ENCODE measurements at regions not wholly inside any gene's neighbourhood (a gene's known extent, or its start where the extent isn't known, plus 50 kb on each side); places are given as distances from the start of the nearest gene placed in this dataset.
"Not testable (repeated sequence)": the region's sequence is repeated elsewhere in the genome, so short reads cannot be mapped to it uniquely, and the experiment has no call there.

DNA sequence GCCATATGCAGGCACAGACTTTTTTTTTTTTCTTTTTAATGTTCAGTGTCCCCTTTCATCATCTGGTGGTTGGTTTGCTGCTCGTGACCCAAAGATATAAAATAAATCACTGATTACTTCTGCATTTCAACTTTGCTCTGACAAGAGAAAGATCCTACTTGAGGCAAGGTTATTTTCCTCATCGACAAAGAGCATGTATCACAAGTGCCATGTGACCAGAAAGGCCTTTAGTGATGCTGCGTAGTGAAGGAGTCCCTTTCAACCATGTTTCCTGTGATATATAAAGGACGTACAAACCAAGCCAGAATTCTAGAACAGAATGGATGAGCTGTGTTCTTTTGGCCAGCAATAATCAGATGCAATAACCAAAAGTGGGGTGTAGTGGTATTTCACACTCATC lies 323.4 kb upstream of the PSMD7 start:
- Histone ChIP-seq H3K9me3 (ENCODE audit: control insufficient read depth, low read length) (no peaks in the 10 kb centered on the region), H3K27me3 (ENCODE audit: control insufficient read depth, insufficient read depth, low read length, poor library complexity, severe bottlenecking) (no peaks in the 10 kb centered on the region), H3K27ac (ENCODE audit: insufficient read depth, low read depth, low read length, poor library complexity, severe bottlenecking) (no peak overlapping the region), H3K4me1 (ENCODE audit: control insufficient read depth, insufficient read depth, low read length) (no peaks in the 10 kb centered on the region), H3K36me3 (ENCODE audit: control insufficient read depth, insufficient read depth, low read length) (no peaks in the 10 kb centered on the region), H3K4me3 (ENCODE audit: insufficient read depth, low read depth, low read length) (no peak overlapping the region)
- 92 to 99% methylated on average over 4 of the region's 4 CpGs for WGBS, 2 experiments

DNA sequence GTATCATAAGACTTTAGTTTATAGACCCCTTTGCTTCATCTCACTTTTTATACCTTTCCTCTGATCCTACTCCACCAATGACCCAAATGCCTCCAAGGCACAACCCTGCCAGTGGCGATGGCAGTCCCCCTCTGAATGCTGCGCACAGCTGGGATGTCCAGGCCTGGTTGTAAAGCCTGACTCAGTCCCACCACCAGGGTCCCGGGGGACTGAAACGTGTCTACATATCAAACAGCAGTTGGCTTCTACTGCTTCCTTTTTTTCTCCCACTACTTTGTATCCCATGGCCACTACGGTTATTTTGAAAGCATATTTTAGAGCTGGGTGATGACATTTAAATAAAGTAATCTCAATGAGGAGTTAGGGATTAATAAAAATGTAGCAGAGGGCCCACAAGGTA lies 329.8 kb upstream of the PSMD7 start:
- H3K36me3 ChIP-seq (ENCODE audit: control insufficient read depth, insufficient read depth, low read length): no peaks in the 10 kb centered on the region
- H3K9me3 ChIP-seq (ENCODE audit: control insufficient read depth, low read length): no peaks in the 10 kb centered on the region
- no peak overlapping the region for H3K27ac ChIP-seq (ENCODE audit: insufficient read depth, low read depth, low read length, poor library complexity, severe bottlenecking)
- H3K4me1 ChIP-seq (ENCODE audit: control insufficient read depth, insufficient read depth, low read length): no peaks in the 10 kb centered on the region
- H3K4me3 ChIP-seq (ENCODE audit: insufficient read depth, low read depth, low read length): no peak overlapping the region
- WGBS, 2 experiments: 93 to 94% methylated on average over 5 of the region's 5 CpGs
- H3K27me3 ChIP-seq (ENCODE audit: control insufficient read depth, insufficient read depth, low read length, poor library complexity, severe bottlenecking): no peaks in the 10 kb centered on the region

DNA sequence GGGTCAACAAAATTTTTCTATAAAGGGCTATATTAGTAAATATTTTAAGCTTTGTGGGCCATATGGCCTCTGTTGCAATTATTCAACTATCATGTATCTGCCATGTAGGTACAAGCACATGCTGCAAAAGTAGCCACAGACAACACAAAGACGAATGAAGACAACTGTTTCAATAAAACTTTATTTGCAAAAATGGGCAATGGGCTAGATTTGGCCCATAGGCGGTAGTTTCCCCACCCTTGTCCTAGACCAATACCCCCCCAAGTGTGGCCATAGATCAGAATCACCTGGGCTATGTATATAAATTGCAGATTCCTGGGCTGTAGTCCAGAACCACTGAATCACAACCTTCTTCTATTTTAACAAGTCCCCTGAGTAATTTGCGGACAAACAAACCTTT lies 331.0 kb upstream of the PSMD7 start:
- Histone ChIP-seq H3K27ac (ENCODE audit: insufficient read depth, low read depth, low read length, poor library complexity, severe bottlenecking) (no peak overlapping the region), H3K4me1 (ENCODE audit: control insufficient read depth, insufficient read depth, low read length) (no peaks in the 10 kb centered on the region), H3K27me3 (ENCODE audit: control insufficient read depth, insufficient read depth, low read length, poor library complexity, severe bottlenecking) (no peaks in the 10 kb centered on the region), H3K4me3 (ENCODE audit: insufficient read depth, low read depth, low read length) (no peak overlapping the region), H3K36me3 (ENCODE audit: control insufficient read depth, insufficient read depth, low read length) (no peaks in the 10 kb centered on the region), H3K9me3 (ENCODE audit: control insufficient read depth, low read length) (no peaks in the 10 kb centered on the region)
- 92 to 93% methylated on average over 3 of the region's 3 CpGs for WGBS, 2 experiments

DNA sequence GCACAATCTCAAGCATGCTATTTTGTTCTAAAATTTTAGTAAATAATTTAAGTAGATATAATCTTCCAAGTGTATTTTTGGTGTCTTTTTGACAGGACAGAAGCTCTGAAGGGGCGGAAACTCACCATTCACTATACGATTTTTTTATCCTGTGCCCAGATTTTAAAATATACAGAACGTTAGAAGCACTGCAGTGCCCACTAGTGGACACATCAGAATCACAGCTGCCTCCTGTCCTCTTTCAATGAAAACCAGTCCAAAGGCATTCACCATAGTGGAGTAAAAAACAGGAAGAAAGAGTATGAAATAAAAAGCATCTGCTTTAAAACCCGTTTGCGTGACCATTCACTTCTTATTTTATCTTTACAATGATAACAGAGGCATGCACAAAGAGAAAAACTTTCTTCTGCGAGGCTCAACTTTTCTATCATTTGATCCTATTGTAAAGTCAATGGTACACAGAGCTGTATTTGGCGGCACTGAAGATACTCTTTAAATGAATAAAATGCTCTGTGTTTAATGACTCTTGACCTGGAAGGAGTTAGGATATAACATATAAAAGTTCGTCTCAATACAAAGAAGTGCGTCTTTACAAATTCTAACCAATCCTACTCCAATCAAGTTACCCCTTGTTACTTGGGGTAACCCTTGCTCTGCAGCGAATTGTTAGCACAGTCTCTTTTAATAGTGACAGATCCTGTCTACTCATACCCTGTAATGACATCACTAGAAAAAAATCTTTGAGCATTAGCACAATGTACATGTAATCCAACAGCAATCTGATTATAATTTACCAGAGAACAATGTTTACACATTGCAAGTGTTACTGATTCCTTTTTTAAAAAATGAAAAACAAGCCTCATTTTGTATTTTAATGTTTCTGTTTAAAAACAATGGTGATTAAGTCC lies 339.8 kb upstream of the PSMD7 start:
- Histone ChIP-seq H3K9me3 (ENCODE audit: control insufficient read depth, low read length) (no peaks in the 10 kb centered on the region), H3K27ac (ENCODE audit: insufficient read depth, low read depth, low read length, poor library complexity, severe bottlenecking) (no peak overlapping the region), H3K36me3 (ENCODE audit: control insufficient read depth, insufficient read depth, low read length) (no peaks in the 10 kb centered on the region), H3K4me3 (ENCODE audit: insufficient read depth, low read depth, low read length) (no peak overlapping the region), H3K27me3 (ENCODE audit: control insufficient read depth, insufficient read depth, low read length, poor library complexity, severe bottlenecking) (no peaks in the 10 kb centered on the region), H3K4me1 (ENCODE audit: control insufficient read depth, insufficient read depth, low read length) (peaks cover under 1% of the 10 kb centered on the region)
- WGBS, 2 experiments: 58 to 59% methylated on average over 9 to 10 of the region's 10 CpGs

GRCh38 chr16:73955702-73956101 lies 340.9 kb upstream of the PSMD7 start:
- no peak overlapping the region for H3K4me3 ChIP-seq (ENCODE audit: insufficient read depth, low read depth, low read length)
- no peaks in the 10 kb centered on the region for H3K9me3 ChIP-seq (ENCODE audit: control insufficient read depth, low read length)
- peaks cover 5% of the 10 kb centered on the region for H3K4me1 ChIP-seq (ENCODE audit: control insufficient read depth, insufficient read depth, low read length)
- no peaks in the 10 kb centered on the region for H3K27me3 ChIP-seq (ENCODE audit: control insufficient read depth, insufficient read depth, low read length, poor library complexity, severe bottlenecking)
- no peak overlapping the region for H3K27ac ChIP-seq (ENCODE audit: insufficient read depth, low read depth, low read length, poor library complexity, severe bottlenecking)
- 85 to 91% methylated on average over 11 of the region's 11 CpGs for WGBS, 2 experiments
- H3K36me3 ChIP-seq (ENCODE audit: control insufficient read depth, insufficient read depth, low read length): no peaks in the 10 kb centered on the region

GRCh38 chr16:73955255-73955654 lies 341.4 kb upstream of the PSMD7 start:
- Histone ChIP-seq H3K4me3 (ENCODE audit: insufficient read depth, low read depth, low read length) (no peak overlapping the region), H3K4me1 (ENCODE audit: control insufficient read depth, insufficient read depth, low read length) (peaks cover 5% of the 10 kb centered on the region), H3K36me3 (ENCODE audit: control insufficient read depth, insufficient read depth, low read length) (no peaks in the 10 kb centered on the region), H3K9me3 (ENCODE audit: control insufficient read depth, low read length) (no peaks in the 10 kb centered on the region), H3K27ac (ENCODE audit: insufficient read depth, low read depth, low read length, poor library complexity, severe bottlenecking) (no peak overlapping the region), H3K27me3 (ENCODE audit: control insufficient read depth, insufficient read depth, low read length, poor library complexity, severe bottlenecking) (no peaks in the 10 kb centered on the region)
- WGBS, 2 experiments: 93 to 100% methylated on average over 1 of the region's 1 CpG

DNA sequence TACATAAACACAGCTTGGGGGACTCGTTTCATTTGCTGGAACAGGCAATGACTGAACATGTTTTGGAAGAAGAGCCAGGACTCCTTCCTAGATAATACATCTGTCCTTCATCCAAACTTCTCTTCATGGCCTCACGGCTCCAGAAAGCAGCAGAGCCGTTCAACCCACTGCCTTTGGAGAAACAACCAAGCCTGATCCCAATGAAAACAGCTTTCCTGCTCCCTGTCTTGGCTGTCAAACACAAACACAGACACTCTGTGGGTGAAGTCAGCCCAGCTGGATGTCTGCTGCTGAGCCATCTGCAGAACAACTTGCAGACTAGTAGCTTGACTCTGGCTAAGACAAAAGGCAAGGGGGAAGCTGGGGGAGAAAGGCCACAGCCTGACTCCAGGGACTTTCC lies 345.1 kb upstream of the PSMD7 start:
- Histone ChIP-seq H3K27me3 (ENCODE audit: control insufficient read depth, insufficient read depth, low read length, poor library complexity, severe bottlenecking) (no peaks in the 10 kb centered on the region), H3K36me3 (ENCODE audit: control insufficient read depth, insufficient read depth, low read length) (no peaks in the 10 kb centered on the region), H3K27ac (ENCODE audit: insufficient read depth, low read depth, low read length, poor library complexity, severe bottlenecking) (no peak overlapping the region), H3K4me1 (ENCODE audit: control insufficient read depth, insufficient read depth, low read length) (peaks cover 5% of the 10 kb centered on the region), H3K9me3 (ENCODE audit: control insufficient read depth, low read length) (no peaks in the 10 kb centered on the region), H3K4me3 (ENCODE audit: insufficient read depth, low read depth, low read length) (no peak overlapping the region)
- WGBS, 2 experiments: 47 to 54% methylated on average over 3 of the region's 3 CpGs

DNA sequence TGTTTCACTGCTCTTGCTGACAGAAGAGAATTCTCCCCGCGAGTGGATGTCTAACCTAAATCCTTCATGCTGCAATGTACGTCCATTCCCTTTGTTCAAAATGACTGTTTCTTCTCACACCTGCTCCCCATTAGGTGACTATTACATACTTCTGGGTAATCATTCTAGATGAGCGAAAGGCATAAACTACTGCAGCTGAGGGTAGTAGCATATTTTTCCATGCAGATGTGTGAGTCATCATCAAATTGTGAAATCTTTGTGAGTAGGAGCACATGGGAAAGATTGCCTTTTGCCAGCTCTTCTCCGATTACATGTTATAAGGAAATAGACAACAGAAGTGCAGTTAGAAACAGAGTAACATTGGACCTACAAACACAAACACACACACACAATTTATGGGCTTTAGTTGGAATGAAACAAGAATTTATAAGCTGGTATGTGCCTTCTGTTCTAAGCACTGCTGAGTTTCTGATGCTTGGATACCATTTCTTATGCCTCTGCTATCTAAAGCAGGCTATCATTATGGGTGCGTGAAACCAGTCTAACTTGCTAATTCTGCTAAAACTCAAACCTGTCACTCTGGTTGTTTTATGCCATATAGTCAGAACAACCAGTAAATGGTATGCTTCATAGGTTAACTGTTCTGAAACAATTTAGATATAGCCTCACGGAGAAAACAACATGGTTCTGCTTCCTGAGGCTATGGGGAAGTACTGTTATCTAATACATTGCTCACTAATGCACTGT lies 346.9 kb upstream of the PSMD7 start:
- no peaks in the 10 kb centered on the region for H3K9me3 ChIP-seq (ENCODE audit: control insufficient read depth, low read length)
- H3K4me3 ChIP-seq (ENCODE audit: insufficient read depth, low read depth, low read length): no peak overlapping the region
- H3K4me1 ChIP-seq (ENCODE audit: control insufficient read depth, insufficient read depth, low read length): peaks cover 5% of the 10 kb centered on the region
- H3K27ac ChIP-seq (ENCODE audit: insufficient read depth, low read depth, low read length, poor library complexity, severe bottlenecking): no peak overlapping the region
- H3K27me3 ChIP-seq (ENCODE audit: control insufficient read depth, insufficient read depth, low read length, poor library complexity, severe bottlenecking): no peaks in the 10 kb centered on the region
- WGBS, 2 experiments: 89 to 91% methylated on average over 6 to 7 of the region's 7 CpGs
- H3K36me3 ChIP-seq (ENCODE audit: control insufficient read depth, insufficient read depth, low read length): no peaks in the 10 kb centered on the region

GRCh38 chr16:73945631-73946030 lies 351.0 kb upstream of the PSMD7 start:
- 83% methylated on average over 3 of the region's 4 CpGs for WGBS, 2 experiments
- no peaks in the 10 kb centered on the region for H3K4me1 ChIP-seq (ENCODE audit: control insufficient read depth, insufficient read depth, low read length)

DNA sequence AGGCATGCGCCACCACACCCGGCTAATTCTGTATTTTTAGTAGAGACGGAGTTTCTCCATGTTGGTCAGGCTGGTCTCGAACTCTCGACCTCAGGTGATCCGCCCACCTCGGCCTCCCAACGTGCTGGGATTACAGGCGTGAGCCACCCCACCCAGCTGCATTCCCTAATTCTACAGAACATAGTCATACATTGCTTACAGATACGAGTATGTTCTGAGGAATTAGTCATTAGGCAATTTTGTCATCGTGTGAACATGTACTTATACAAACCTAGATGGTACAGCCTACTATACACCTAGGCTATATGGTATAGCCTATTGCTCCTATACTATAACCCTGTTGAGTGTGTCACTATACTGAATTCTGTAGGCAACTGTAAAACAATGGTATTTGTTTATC lies 353.4 kb upstream of the PSMD7 start:
- H3K36me3 ChIP-seq (ENCODE audit: control insufficient read depth, insufficient read depth, low read length); H3K4me1 ChIP-seq (ENCODE audit: control insufficient read depth, insufficient read depth, low read length); H3K27me3 ChIP-seq (ENCODE audit: control insufficient read depth, insufficient read depth, low read length, poor library complexity, severe bottlenecking); H3K27ac ChIP-seq (ENCODE audit: insufficient read depth, low read depth, low read length, poor library complexity, severe bottlenecking); H3K9me3 ChIP-seq (ENCODE audit: control insufficient read depth, low read length); H3K4me3 ChIP-seq (ENCODE audit: insufficient read depth, low read depth, low read length): not testable (repeated sequence)
- 95 to 96% methylated on average over 11 of the region's 11 CpGs for WGBS, 2 experiments

More at GRCh38 chr16:73945631-73946030, 351.0 kb upstream of the PSMD7 start:
- Histone ChIP-seq H3K4me3 (ENCODE audit: insufficient read depth, low read depth, low read length) (no peak overlapping the region), H3K9me3 (ENCODE audit: control insufficient read depth, low read length) (no peaks in the 10 kb centered on the region), H3K27me3 (ENCODE audit: control insufficient read depth, insufficient read depth, low read length, poor library complexity, severe bottlenecking) (no peaks in the 10 kb centered on the region), H3K36me3 (ENCODE audit: control insufficient read depth, insufficient read depth, low read length) (no peaks in the 10 kb centered on the region), H3K27ac (ENCODE audit: insufficient read depth, low read depth, low read length, poor library complexity, severe bottlenecking) (no peak overlapping the region)

Data from ectodermal cell (in vitro differentiated cells).